HG03139 (cell line): ENCODE measurements at regions not wholly inside any gene's neighbourhood (a gene's known extent, or its start where the extent isn't known, plus 50 kb on each side); places are given as distances from the start of the nearest gene placed in this dataset.
"Not testable (repeated sequence)": the region's sequence is repeated elsewhere in the genome, so short reads cannot be mapped to it uniquely, and the experiment has no call there.

Source experiments
- ATAC-seq: cut with Tn5 transposase; IDR thresholded peaks from one replicate; pipeline ENCODE4 v1.9.1; 2021; ENCODE audit not compliant: unreplicated experiment

GRCh38 chr20:48146308-48146707 lies 361.0 kb upstream of the SULF2 start:
- ATAC-seq, result no peak

GRCh38 chr20:48143435-48144081 lies 358.3 kb upstream of the SULF2 start:
- no peak for ATAC-seq

GRCh38 chr20:48142516-48142773 lies 357.2 kb upstream of the SULF2 start:
- no peak for ATAC-seq

GRCh38 chr20:48141660-48142515 lies 356.6 kb upstream of the SULF2 start:
- ATAC-seq, result no peak

- no peak for ATAC-seq
Measured at GRCh38 chr20:48139262-48140041, 354.2 kb upstream of the SULF2 start.

- ATAC-seq, result no peak
Measured at GRCh38 chr20:48132834-48133233, 347.6 kb upstream of the SULF2 start.

- ATAC-seq, result no peak
Measured at GRCh38 chr20:48131581-48131980, 346.3 kb upstream of the SULF2 start.

GRCh38 chr20:48129345-48129942 lies 344.2 kb upstream of the SULF2 start:
- no peak for ATAC-seq

GRCh38 chr20:48128436-48128835 lies 343.2 kb upstream of the SULF2 start:
- no peak for ATAC-seq

- not testable (repeated sequence) for ATAC-seq
Measured at GRCh38 chr20:48127964-48128363, 342.7 kb upstream of the SULF2 start.

GRCh38 chr20:48127133-48127532 lies 341.9 kb upstream of the SULF2 start:
- not testable (repeated sequence) for ATAC-seq

GRCh38 chr20:48126227-48126740 lies 341.0 kb upstream of the SULF2 start:
- no peak for ATAC-seq

GRCh38 chr20:48124960-48125359 lies 339.7 kb upstream of the SULF2 start:
- ATAC-seq, result no peak

- ATAC-seq, result no peak
Measured at GRCh38 chr20:48124181-48124782, 339.0 kb upstream of the SULF2 start.

GRCh38 chr20:48120120-48120519 lies 334.8 kb upstream of the SULF2 start:
- no peak for ATAC-seq

GRCh38 chr20:48119389-48119788 lies 334.1 kb upstream of the SULF2 start:
- ATAC-seq, result not testable (repeated sequence)

GRCh38 chr20:48115502-48115901 lies 330.2 kb upstream of the SULF2 start:
- no peak for ATAC-seq

GRCh38 chr20:48107560-48107959 lies 322.3 kb upstream of the SULF2 start:
- ATAC-seq, result no peak

- ATAC-seq, result no peak
Measured at GRCh38 chr20:48106428-48106827, 321.1 kb upstream of the SULF2 start.

GRCh38 chr20:48105526-48105925 lies 320.2 kb upstream of the SULF2 start:
- ATAC-seq, result no peak
